HG03135 (cell line): ENCODE measurements at regions not wholly inside any gene's neighbourhood (a gene's known extent, or its start where the extent isn't known, plus 50 kb on each side); places are given as distances from the start of the nearest gene placed in this dataset.
"Not testable (repeated sequence)": the region's sequence is repeated elsewhere in the genome, so short reads cannot be mapped to it uniquely, and the experiment has no call there.

ENCODE experiments used
- ATAC-seq: cut with Tn5 transposase; IDR thresholded peaks from one replicate; pipeline ENCODE4 v1.9.1; 2021; ENCODE audit warnings: mild to moderate bottlenecking, moderate library complexity; ENCODE audit not compliant: unreplicated experiment

DNA sequence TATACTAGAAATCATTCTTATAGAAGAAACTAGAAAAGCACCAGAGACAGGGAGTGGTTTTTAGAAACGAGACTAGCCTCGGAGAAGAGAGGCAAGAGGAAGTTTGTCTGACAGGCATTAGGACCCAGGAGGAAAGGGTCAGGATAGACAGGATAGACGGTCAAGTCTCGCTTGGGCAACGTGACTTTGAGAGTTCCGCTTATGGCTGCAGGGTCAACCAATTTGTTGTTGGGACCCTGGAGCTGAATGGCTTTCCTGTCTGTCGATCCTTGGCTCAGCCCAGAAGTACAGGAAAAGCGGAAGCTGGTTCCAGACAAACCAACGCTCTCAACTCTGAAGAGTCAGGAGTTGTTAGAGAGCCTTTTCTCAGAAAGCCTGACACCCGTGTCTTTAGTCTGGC, 191.2 kb downstream of the FZD1 start:
- ATAC-seq, result no peak

DNA sequence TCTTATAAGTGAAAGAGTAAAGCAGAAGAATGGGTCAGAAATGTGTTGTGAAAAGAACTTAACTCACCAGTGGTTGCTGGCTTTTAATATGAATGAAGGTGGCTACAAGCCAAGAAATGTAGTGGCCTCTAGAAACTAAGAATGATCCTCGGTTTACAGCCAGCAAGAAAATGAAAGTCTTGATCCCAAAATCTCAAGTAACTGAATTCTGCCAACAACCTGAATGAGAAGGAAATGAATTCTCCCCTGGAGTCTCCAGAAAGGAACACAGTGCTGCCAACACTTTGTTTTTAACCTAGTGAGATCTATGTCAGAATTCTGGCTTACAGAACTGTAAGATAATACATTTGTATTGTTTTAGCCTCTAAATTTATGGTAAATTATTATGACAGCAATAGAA, 193.0 kb downstream of the FZD1 start:
- ATAC-seq, result no peak

DNA sequence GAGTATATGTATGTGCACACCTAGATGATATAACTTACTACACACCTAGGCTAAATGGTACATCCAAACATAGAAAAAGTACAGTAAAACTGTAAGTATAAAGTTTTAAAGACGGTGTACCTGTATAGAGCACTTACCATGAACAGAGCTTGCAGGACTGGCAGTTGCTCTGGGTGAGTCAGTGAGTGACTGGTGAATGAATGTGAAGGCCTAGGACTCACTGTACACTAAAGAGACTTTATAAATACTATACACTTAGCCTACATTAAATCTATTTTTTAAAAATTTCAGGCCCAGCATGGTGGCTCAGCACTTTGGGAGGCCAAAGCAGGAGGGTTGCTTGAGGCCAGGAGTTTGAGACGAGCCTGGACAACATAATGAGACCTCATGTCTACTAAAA, 195.3 kb downstream of the FZD1 start:
- no peak for ATAC-seq

DNA sequence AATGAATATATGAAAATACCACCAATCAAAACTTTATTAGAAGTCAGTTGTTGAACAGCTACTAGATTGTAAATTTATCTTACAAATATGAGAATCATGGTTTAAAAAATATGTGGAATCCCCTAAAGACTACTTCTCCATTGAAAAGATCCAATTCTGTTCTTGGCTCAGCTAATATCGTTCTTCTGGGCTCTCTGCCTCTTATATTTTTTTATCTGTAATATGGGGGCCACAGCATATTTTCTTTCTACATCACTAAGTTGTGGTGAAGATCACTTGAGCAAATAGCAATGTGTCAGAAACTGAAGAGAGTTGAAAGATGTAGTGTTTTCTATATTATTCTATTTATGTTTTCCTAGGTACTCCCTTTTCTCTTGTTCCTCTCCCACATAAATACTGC, 198.1 kb downstream of the FZD1 start:
- ATAC-seq, result no peak

DNA sequence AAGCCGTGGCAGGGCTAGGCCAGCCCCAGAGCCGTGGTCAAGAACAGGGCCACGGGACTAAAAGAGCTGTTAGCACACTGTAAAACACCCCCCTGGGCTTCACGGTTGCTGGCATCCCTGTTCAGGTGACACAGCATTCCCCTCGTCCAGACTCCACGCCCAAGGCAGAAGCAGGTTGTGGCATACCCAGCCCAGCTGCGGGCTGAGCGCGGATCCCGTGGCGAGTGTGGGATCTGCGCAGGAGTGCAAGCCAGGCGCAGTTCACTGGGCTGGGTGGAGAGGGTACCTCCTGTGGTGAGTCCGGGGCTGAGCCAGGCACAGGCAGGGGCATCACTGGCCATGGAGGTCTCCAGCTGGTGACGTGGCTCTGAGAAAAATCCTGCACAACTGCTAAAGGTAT, 199.1 kb downstream of the FZD1 start:
- no peak for ATAC-seq

DNA sequence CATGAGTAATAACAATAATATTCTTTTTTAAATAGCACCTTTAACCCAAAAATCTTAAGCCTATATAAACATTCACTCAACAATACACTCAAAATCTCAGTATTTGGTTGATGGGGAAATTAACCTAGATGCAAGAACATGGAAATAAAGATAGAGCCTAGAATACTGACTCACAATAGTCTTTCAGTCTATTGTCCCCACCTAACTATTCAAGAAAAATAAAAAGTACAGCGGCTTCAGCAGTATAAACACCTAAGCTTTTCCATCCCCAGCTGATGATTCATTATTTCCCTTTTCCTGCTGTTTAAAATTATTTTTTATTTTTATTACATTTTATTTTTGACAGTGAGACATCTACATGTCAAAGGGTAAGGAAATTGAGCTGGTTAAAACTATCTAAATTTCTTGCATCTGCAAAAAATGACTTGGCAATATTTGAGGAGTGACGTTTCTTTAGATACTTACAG, 201.4 kb downstream of the FZD1 start:
- no peak for ATAC-seq

DNA sequence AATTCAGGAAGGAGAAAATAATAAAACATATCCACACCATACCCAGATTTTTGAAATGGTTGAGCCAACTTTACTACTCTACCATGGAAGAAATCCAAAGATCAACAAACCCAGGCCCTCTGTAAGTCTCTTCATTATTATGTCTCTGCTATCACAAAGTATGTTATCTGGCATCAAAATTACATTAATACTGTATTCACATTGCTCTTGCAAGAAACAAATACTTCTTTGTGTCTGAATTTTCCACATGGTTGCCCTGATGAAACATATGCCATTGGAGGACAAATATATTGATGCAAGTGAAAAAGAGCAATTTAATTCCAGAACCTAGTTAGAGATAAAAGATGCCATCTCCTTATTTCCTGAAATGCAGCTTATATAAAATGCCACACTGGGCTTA, 204.0 kb downstream of the FZD1 start:
- ATAC-seq, result no peak

DNA sequence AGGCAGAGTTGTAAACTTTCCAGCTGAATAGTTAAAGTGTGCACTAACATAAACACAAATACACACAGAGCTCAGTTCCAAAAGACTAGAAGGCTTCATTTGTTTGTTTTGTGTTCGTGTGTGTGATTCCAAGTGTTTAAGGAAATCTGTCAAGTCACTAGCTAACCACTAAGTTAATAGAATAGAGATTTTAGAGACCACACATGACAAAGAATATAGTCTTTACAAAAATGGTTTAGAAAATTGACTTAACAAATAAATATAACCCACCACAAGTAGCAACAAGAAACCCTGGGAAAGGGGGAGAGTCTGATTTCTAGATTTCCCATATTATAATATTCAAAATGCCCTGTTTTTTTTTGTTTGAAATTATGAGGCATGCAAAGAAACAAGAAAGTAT, 209.4 kb downstream of the FZD1 start:
- ATAC-seq, result no peak

DNA sequence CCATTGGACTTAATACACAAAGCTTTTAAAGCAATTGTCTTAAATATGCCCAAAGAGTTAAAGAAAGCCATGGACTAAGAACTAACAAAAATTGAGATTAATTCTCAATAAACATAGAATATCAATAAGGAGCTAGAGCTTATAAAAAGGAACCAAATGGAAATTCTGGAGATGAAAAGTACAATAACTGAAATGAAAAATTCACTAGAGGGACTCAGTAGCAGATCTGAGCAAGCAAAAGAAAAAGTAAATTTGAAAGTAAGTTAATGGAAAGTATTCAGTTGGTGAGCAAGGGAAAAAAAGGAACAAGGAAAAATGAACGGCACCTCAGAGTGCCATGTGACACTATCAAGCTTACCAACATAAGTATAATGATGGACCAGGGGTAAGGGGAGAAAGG, 209.8 kb downstream of the FZD1 start:
- no peak for ATAC-seq

DNA sequence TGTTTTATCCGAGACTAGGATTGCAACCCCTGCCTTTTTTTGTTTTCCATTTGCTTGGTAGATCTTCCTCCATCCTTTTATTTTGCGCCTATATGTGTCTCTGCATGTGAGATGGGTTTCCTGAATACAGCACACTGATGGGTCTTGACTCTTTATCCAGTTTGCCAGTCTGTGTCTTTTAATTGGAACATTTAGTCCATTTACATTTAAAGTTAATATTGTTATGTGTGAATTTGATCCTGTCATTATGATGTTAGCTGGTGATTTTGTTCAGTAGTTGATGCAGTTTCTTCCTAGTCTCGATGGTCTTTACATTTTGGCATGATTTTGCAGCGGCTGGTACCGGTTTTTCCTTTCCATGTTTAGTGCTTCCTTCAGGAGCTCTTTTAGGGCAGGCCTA, 216.2 kb downstream of the FZD1 start:
- ATAC-seq, result not testable (repeated sequence)

DNA sequence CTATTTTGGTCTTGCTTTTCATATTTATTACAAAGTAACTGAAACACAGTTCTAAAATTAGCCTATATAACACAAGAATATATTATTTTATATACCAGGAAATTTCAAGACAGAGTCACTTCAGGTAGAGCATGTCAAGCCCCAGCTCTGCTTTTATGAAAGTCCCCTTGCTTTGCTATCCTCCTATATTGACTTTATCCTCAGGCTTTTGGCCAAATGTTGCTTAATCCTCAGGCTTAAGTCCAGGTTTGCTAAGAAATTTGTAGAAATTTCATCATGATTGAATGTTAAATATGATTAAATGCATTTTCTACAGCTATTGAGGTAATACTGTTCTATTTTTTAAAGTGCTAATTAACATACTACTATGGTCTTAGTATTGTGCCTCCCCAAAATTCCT, 227.6 kb downstream of the FZD1 start:
- ATAC-seq, result no peak

DNA sequence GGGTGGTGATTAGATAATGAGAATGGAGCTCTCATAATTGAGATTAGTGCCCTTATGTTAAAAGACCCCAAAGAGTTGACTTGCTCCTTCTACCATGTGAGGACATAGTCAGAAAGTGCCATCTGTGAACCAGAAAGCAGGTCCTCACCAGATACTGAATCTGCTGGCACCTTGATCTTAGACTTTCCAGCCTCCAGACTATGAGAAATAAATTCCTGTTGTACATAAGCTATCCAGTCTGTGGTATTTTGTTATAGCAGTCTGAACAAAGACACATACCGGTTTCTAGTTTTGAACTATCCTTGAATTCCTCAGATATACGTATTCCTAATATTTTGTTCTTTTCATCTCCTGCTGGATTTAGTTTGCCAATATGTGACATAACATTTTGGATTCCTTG, 228.1 kb downstream of the FZD1 start:
- no peak for ATAC-seq

DNA sequence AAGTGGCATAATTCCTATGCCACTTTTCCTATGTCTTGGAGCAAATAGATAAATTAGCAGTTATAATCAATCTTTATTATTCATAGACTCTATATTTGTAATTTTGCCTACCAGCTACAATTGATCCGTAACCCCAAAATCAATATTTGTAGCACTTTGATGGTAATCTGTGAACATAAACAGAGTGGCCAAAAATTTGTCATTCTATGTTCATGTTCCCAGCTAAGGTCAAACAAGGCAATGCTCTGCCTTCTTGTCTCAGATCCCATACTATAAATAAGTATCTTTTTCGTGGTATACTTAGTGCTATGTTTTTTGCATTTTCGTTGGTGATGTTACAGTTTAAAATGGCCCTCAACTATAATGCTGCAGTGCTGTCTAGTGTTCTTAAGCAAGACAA, 228.5 kb downstream of the FZD1 start:
- no peak for ATAC-seq

DNA sequence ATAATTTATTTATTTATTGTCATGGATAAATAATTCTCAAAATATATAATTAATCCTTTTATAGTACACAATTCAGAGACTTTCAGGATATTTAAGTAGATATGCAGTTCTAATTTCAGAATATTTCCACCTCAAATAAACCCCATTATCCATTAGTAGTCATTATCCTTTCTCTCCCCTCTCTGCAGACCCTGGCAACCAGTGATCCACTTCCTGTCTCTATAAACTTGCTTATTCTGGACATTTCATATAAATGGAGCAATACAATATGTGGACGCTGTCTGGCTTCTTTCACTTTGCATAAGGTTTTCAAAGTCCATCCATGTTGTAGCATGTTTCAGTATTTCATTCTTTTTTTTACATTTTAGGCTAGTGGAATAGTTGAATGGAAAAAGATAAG, 230.2 kb downstream of the FZD1 start:
- no peak for ATAC-seq

DNA sequence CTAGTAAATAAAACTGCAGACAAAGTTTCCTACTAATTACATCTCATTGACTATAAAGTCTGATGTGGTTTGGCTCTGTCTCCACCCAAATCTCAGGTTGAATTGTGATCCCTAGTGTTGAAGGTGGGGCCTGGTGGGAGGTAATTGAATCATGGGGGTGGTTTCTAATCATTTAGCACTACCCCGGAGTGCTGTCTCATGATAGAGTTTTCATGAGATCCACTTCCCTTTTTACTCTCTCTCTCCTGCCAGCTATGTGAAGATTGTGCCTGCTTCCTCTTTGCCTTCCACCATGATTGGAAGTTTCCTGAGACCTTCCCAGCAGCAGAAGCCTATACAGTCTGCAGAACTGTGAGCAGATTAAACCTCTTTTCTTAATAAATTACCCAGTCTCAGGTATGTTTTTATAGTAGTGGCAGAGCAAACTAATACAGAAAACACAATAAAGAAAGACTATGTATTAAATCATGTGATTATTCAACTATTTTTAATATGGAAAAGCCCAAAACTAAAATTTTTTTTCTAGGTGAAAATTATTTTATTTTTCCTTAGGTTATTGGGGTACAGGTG, 232.1 kb downstream of the FZD1 start:
- no peak for ATAC-seq

DNA sequence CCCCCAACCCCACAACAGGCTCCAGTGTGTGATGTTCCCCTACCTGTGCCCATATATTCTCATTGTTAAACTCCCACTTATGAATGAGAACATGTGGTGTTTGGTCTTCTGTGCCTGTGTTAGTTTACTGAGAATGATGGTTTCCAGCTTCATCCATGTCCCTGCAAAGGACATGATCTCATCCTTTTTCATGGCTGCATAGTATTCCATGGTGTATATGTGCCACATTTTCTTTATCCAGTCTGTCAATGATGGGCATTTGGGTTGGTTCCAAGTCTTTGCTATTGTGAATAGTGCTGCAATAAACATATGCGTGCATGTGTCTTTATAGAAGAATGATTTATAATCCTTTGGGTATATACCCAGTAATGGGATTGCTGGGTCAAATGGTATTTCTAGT, 233.0 kb downstream of the FZD1 start:
- ATAC-seq, result not testable (repeated sequence)

DNA sequence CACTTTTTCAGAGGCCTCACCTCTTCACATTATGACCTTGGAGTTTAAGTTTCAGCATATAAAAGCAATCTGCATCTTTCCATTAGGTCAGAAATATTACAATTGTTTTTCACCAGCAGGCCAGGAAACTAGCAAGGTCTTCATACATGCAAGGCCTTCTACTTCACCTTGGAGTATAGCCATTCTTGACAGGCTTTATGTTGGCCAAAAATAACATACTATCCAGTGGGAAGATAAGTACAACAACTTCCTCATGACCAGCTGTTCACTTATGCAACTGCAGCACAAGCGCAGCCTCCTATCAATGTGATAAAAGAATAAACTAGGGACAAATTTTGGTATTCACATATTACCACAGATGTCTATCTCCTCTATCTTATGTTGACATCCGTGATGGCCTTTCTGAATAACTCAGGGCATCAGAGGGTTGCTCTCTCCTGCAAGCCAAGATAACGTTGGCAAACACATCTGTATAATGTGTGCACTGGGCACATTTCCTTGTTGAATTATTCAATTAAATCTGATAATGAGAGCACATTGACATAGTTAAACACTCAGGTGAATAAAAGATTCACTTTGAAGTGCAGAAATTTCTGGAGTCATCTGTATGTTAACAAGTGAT, 239.8 kb downstream of the FZD1 start:
- ATAC-seq, result no peak

DNA sequence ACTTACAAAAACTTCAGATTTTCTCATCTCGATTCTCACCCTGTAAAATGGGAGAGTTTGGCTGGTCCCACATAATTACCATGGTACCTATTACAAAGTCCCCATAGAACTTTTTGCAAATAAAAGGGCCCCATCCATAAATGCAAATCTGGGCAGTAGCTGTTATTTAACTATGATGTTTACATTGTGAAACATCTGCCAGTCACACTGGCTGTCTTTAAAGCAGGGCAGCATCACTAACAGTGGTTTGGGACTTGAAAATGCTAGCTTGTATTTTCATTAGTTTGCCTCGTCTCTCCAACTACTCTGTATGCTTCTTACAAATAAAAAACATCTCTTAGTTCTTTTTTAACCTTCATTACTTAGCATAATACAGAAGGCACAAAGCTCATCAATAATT, 240.7 kb downstream of the FZD1 start:
- no peak for ATAC-seq

DNA sequence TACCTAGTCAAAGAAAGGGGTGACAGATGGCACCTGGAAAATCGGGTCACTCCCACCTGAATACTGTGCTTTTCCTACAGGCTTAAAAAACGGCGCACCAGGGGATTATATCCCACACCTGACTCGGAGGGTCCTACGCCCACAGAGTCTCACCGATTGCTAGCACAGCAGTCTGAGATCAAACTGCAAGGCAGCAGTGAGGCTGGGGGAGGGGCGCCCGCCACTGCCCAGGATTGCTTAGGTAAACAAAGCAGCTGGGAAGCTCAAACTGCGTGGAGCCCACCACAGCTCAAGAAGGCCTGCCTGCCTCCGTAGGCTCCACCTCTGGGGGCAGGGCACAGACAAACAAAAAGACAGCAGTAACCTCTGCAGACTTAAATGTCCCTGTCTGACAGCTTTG, 242.7 kb downstream of the FZD1 start:
- ATAC-seq, result not testable (repeated sequence)

DNA sequence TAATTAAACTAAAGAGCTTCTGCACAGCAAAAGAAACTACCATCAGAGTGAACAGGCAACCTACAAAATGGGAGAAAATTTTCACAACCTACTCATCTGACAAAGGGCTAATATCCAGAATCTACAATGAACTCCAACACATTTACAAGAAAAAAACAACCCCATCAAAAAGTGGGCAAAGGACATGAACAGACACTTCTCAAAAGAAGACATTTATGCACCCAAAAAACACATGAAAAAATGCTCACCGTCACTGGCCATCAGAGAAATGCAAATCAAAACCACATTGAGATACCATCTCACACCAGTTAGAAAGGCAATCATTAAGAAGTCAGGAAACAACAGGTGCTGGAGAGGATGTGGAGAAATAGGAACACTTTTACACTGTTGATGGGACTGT, 247.6 kb downstream of the FZD1 start:
- ATAC-seq, result not testable (repeated sequence)

DNA sequence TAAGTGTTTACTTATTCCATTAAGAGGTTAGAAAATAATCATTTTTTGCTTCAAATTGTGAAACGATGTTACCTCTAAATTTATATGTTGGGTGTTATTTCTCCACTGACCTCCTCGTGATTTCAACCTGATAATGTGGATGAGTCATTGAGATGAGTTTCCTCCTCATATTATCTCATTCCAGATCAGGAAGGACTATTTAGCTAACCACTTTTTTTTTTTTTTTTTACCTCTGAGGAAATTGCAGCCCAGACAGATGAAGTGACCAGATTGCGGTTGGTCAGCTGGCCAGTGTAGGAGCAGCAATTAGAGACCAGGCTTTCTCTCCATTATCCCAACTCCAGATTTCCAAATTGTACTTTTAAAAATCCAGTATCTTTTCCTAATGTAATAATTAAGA, 248.7 kb downstream of the FZD1 start:
- no peak for ATAC-seq

DNA sequence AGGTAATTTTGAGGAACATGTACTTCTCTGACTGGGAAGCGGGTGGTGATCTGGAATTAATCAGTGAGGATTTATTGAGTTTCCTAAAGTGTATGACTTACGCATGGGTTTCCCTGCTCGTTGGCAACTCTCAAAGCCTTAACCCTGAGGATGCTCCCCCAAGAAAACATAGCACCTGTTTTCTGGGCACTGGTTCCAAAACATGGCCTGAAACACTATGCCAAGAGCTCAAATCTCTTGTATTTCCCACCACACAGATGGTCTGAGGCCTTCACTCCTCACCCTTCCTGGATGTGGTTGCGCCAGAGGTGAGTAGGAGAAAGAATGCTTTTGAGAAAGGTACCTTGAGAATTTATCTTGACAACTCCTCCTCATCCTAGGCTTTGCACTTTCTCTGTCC, 250.4 kb downstream of the FZD1 start:
- ATAC-seq, result no peak

DNA sequence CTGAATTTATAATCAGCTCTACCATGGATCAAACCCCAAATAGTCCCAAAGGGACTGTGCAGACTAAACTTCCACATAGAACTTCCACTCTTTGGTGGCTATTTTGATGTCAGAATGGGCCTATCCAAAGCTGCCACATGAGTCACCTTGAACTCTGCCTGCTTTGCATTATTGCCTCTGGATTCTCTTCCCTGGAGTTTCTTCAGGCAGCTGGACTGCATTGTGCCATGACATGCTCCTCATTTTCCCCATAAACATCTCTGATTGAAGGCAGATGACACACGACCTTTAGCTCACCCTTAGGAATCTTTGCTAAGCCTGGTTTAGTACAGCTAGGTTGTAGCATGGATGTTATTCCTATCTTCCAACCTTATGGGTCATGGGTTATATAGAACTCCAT, 251.7 kb downstream of the FZD1 start:
- ATAC-seq, result no peak
